ENCODE measurements at regions not wholly inside any gene's neighbourhood (a gene's known extent, or its start where the extent isn't known, plus 50 kb on each side); places are given as distances from the start of the nearest gene placed in this dataset.

DNA sequence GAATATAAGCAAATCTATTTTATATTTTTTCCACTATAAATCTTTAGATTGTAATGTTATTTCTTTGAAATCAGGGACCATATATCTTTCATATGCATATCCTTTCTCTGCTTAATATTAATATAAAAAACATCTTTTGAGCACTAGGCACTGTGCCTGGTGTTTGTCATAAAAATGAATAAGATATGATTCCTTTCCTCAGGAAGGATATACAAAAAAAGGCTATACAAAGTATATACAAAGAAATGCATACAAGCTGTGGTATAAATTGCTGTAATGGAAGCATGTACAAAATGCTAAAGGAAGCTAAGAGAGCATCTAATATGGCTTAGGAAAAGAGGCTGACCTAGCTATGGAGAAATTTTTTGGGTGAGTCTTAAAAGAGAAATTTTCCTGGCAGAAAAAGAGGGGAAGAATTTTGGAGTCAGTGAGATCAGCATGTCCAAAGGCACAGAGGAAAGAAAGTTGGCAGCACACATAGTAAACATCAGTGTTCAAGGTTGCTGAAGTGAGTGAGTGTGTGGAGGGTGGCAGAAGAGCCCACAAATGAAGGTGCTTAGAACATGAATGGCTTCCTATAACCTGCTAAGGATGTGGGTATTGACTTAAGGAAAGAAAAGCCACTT lies 500.0 kb downstream of the SPRY1 start:
- no peak for DNase-seq

DNA sequence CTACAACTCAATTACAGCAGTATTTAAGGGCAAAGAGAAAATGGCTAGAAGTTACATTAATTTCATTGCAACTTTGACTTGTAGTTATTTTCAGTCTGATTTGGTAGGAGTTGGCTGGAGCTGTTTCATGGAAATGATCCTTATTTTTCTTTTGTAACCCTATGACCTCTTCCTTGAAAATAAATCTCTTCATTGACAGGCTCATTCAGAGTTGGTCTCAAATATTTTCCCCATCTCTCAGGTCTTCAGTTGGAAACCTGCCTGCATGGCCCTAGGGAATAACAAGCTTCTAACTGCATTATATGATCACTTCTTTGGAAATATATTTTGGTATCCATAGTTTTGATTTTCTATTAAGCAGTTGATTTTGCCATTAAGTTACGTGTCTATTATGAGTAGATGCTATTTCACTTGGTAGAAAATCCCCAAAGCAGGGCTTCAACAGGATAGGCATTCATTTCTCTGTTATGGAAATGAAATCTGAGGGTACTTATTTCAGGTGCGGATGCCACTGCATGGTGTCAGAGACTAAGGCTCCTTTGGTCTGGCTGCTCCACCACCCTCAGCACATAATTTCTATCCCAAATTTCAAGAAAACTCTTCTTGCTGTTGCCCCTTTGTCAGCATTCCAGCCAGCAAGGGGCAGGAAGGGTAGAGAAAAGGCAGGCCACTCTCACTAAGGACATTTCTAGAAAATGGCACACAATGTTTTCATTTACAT lies 502.5 kb downstream of the SPRY1 start:
- no peak for DNase-seq

DNA sequence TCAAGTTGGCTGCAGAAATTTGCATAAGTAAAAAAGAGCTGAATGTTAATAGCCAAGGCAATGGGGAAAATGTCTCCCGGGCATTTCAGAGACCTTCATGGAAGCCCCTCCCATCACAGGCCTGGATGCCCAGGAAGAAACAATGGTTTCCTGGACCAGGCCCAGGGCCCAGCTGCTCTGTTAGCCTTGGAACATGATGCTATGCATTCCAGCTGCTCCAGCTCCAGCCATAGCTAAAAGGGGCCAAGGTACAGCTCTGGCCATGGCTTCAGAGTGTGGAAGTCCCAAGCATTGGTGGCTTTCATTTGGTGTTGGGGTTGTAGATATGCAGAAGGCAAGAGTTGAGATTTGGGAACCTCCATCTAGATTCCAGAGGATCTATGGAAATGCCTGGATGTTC lies 508.3 kb downstream of the SPRY1 start:
- no peak for DNase-seq

DNA sequence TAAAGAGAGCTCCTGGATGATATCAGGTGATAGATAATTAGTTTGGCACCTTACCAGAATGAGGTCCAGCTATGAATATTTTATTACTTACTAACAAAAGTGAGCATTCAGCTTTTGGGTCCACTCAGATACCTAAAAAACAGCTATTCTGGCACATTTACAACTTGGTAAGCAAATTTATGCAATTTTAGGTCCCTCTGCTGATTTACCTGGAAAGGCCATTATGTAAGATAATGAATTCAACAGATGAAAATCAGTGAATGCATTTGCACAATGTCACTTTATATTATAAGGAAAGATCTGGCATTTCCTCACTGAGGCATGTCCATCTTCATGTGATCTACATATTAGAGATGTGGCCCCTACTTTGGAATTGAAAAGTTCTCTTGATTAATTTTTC lies 517.0 kb downstream of the SPRY1 start:
- no peak for DNase-seq

DNA sequence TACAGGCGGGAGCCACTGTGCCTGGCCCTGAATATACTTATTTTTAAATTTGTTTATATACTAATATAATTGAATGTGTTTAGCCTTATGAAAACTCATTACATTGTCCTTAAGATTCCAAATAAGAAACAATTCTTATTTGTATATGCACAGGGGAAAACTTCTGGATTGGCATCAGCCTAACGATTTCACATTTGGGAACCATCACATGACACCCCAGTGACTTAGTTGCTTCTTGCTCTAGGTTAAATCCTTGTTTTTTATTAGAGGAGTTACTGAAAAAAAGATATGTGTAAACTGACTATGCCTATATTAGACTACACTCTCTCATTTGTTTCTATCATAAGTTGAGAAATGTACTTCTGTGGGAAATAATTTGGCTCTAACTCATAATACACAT lies 520.2 kb downstream of the SPRY1 start:
- DNase-seq: no peak

DNA sequence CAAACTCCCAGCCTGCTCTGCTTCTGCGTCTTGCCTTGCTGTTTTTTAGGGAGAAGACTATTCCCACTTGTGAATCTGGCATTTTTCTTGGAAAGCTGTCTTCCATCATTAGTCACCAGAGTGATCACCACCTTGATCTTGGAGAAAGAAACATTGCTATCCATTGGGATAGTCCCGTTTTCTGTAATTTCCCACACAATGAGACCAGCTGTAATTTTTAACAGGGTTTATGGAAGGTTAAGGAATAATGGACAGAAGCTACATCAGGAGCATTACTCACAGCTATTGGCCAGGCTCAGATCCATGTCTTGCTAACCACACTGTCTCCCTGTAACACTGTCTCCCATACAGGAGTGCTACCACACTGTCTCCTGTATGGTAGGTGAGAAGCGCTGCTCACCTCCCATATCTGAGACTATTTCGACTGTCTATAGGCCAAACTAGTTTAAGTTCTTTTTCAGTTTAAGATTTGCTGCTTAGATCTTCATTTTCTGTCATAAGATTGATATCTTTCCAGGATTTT lies 523.0 kb downstream of the SPRY1 start:
- DNase-seq: no peak

DNA sequence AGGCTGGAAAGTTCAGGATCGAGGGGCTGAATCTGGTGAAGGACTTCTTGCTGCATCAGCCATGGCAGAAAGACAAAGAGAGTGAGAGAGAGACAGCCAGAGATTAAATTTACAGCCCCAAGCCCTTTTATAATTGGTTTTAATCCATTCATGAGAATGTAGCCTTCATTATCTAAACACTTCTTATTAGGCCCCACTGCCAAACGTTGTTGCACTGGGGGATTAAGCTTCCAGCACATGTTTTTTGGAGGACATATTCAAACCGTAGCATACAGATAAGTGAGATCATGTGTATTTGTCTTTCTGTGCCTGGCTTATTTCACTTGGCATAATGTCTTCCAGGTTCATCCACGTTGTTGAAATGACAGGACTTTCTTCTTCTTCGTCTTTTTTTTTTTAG lies 524.7 kb downstream of the SPRY1 start:
- no peak for DNase-seq

DNA sequence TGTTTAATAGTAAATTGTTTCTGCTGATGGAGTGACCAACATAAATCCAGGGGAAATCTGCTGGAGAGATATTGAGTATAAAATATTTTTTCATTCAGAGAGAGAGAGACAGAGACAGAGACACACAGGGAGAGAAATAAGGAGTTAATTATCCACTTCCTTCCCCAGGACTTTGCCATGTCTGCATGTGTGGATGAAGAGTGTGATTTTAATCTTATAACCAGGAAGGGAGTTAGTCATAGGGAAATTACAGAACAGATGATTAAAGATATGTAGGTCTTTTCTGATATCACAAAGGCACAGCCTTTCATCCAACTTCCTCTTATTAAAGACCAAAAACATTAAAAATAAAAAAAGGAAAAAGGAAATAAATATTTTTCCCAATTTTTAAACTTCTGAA lies 526.3 kb downstream of the SPRY1 start:
- no peak for DNase-seq

DNA sequence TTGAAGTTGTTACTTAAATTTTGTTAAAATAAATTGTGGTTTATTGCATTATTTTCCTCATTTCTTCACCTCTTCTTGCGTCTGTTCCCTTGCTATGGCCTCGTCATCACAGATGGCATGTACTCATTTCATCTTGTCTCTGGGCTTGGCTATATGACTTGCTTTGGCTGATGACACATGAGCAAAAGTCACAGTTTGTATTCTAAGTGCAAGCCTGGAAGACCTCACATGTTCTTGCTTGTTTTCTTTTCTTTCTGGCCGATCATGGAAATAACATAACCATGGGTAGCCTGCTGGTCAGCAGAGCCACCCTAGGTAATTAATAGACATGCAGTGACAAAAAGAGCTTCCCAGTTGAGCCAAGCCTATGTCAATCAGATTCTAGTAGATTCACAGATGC lies 527.9 kb downstream of the SPRY1 start:
- no peak for DNase-seq

DNA sequence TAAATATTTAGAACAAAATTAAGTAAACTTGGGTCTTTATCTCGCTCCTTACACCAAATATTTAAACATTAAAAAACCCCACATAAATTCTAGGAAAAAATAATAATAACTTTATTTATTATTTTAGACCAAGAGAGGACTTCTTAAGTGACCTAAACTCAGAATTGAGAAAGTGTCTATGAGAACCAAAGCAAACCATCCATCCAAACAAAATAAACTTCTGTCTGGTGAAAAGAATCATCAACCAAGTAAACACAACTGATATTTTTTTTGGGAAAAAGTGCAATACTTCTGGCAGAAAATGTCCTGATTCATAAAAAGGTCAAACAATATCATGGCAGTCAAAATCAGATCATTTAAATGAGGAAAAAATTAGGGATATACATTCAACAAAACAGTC lies 533.0 kb downstream of the SPRY1 start:
- no peak for DNase-seq

DNA sequence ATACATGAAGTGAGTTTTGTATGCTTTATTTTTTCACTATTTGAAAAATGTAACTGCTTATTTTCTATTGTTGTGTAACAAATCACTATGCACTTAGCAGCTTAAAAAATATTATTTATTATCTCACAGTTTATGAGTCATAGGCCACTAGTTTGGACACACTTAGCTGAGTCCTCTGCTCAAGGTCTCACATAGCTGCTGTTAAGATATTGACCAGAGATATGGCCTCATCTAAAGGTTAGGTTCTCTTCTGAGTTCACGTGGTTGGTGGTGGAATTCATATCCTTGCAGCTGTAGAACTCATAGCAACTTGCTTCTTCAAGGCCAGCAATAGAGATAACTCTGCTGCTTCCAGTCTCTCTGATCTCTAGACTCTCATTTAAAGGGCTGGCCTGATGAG lies 534.4 kb downstream of the SPRY1 start:
- DNase-seq: no peak

DNA sequence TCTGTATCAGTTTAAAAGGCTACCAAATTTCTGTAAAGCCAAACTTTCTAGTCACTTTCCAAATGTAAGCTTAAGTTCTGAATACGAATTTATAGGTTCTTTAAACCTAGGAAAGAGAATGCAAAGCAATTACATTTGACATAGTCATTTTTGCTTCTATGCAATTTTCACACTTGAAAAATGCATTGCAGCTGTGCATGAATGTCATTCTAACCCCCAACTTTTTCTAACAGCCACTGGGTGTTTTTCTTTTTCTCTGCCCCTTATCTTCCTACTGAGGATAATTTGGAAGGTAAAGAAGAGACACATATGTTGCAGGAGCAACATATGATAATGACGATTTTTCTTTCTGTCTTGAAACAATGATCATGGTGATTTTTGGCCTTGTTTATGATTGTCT lies 537.5 kb downstream of the SPRY1 start:
- no peak for DNase-seq

DNA sequence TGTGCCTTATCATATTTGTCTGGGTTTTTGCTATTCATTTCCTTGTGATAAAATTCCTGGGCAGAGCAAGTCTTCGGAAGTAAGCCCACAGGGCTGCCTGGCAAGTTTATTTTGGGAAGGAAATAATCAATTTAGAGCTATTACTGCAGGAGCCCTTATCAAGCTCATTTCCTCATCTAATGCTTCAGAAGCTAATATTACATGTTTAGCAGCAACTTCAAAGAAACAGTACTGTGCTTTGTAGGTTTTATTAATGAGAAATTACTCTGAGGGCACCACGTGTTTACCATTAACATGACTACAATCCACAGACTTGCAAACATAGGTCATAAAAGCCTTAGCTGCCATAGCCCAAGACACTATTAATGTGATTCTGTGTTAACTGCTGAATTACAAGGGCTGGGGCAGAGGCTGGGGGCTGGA lies 540.0 kb downstream of the SPRY1 start:
- DNase-seq: no peak

DNA sequence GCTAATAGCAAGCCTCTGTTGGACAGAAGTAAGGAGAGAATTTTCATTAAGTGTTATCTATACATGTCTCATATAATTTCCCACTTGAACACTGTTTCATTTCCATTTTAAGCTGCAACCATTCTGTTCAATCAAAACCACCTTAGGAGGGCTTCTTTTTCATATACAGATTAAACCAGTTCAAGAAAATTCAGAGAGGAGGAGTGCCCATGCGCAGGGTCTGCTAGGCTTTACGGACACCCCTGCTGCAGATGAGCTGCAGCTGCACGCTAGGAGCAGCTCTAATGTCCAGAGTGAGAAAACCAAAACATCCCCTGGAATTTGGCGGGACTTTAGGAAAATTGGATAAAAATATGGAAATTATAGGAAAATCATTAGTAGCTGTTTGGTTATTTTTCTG lies 541.0 kb downstream of the SPRY1 start:
- no peak for DNase-seq

DNA sequence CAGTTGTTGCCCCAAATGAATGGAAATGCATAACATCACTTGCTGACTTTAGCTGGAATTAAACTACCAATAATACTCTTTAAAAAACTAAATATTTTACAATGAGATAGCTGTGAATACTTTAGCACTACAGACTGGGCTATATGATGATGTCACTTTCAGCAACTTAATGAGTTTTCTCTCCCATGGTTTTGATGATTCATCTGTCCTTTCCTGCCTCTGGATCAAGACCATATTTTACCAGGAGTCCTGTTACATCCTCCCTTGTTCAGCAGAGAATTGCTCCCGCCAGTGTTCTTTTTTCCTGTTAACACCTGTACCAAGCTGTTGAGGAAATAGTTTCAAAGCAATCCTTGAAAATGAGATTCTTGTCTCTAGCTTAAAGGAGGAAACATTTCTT lies 543.0 kb downstream of the SPRY1 start:
- no peak for DNase-seq

DNA sequence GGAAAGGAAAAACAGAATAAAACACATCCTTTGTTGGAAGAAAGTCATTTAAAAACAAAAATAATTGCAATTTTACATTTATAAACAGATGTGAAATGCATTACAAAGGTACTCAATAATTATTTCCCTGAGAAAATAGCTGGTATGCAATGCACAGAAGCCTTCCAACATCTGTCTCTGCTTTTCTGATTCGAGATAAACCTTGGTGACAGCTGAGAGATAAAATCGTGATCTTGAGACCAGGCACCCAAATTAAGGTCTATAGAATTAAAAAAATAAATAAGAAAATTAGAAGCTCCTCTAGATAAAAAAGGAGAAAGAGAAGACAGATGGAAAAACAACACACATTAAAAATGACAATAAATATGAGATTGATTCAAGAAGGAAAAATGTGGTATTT lies 544.0 kb downstream of the SPRY1 start:
- no peak for DNase-seq

DNA sequence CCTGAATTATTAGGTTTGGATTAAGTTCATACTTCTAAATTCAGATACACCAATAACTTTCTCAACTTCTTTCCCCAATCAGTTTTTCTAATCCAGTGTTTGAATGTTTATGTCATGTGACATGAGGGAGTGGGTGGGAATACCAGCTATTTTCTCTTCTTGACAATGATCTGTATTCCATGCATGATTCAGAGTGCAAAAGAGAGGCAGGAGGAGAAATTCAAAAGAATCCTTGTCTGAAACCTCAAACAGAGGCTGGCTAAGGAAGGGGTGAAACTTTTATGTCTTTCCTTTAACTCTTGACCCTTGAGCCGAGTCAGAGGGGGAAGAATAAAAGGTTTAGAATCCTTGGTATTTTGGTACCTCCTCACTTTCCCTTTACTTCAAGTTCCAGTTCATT lies 544.7 kb downstream of the SPRY1 start:
- no peak for DNase-seq

DNA sequence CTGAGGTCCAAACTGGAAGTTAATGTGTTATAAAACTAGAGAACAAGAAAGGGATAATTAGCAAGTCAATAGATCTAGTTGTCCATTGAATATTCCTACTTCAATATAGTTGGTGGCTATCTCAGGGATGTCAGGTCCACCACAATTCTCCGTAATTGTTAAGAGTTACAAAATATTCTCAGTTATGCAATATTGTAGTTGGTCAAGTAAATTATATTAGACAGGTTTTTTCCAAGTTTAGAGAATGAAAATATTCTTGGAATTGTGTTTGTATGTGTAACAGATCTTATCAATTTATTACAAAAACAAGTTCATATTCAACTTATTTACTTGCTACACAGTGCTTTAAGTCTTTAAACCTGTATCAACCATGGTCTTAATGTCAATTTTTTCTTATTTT lies 547.4 kb downstream of the SPRY1 start:
- DNase-seq: no peak

DNA sequence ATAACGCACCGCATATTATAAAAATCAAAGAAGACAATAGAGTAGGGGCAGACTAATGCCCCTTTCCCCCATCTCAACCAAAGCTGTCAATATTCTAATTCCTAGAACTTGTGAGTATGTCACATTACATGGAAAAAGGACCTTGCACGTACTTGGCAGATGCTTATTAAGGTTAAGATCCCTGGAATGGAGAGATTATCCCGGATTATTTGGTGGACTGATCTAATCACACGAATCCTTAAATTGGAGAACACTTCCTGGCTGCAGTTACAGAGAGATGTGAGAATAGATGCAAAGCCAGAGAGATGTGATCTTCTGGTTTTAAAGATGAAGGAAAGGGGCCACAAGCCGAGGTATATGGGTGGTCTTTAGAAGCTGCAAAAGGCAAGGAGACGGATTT lies 548.7 kb downstream of the SPRY1 start:
- no peak for DNase-seq

DNA sequence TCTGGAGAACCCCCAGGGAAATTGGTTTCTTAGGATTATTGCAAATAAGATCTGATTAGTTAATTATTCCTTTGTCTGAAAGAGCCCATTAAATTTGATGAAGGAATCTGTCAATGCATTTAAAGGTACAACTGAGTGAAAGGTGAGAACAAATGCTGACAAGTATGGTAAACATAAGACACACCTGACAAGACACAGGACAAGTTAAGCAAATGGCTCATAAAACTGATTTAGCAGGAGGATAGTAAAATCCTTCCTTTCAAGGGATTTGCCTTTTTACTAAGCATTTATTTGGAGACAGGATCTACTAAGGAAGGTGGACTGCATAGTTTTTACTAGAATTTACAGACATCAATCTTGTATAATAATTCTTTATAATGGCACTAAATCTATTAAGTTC lies 553.9 kb downstream of the SPRY1 start:
- DNase-seq: no peak

DNA sequence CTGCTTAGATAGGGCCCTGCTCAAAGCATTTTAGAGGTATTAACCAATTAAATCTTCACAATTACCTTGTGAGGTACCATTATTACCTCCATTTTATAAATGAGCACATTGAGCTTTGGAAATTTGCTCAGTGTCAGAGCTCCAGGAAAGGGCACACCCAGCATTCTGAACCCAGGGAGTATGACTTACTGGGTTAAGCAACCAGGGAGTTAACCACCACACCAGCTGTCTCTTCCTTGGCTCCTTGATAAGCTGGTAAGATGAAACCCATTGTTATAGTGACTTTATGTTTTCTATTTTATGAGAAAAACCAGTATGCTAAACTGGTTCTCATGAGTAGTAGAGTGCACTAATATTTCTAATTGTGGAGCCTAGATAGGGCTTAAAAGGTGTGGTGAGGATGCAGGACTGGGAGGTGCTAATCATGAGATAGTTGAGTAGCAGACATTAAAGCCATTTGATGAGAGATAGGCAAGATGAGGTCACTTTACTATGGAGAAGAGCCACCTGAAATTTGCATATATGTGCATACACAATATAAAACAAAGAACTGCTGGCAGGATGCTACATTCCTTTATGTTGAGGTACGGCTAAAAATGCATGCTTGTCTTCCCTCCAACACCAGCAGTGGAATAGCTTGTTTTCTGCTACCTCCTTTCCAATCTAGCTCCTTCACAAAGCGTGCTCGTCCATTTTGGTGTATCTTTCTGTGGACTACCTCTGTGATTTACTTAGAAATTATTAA lies 556.1 kb downstream of the SPRY1 start:
- DNase-seq: no peak

DNA sequence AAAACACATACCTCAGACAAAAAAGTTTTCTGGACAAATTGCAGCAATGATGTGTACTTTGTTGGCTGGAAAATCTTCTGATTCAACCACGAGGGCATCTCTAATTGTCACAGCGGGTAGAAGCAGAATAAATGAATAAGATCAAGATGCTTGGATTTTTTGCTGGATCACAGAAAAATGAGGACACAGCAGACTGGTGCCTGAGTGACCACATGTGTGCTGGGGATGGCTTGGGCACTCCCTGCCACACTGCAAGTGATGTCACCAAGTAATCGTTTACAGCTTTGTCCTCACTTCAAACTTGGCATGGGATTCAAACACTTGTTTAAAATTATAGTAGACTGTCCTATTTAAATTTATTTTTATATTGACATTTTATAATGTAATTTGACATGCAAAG lies 557.0 kb downstream of the SPRY1 start:
- no peak for DNase-seq

DNA sequence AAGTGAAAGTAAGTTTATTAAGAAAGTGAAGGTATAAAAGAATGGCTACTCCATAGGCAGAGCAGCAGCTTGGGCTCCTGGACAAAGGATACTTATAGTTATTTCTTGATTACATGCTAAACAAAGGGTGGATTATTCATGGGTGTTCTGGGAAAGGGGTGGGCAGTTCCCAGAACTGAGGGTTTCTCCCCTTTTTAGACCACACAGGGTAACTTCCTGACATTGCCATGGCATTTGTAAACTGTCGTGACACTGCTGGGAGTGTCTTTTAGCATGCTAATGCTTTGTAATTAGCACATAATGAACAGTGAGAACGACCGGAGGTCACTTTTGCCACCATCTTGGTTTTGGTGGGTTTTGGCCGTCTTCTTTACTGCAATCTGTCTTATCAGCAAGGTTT lies 557.6 kb downstream of the SPRY1 start:
- DNase-seq: no peak

DNA sequence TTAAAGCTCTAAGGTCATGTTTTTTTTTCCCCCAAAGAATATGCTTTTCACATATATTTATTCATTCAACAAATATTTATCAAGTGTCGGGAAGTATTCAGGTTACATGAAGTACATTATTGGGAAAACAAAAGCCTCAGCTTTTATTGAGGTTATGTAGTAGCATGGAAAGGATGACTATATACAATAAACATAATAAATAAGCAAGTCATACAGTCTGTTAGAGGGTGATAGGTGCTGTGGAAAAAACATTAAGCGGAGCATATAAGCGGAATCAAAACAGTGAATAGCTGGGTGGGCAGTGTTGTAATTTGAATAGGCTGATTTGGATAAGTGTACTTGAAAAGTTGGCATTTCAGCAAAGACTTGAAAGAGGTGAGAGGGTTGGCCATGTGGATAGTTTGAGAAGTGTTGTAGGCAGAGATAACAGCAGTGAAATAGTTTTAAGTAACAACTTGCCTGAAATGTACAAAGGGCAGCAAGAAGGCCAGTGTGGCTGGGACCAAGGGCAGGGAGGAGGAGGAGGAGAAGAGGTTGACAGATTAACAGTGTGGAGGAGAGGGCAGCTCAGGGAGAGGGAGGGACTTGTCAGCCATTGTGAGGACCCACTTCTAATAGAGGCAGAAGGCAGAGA lies 558.7 kb downstream of the SPRY1 start:
- no peak for DNase-seq
